ENCODE measurements at regions not wholly inside any gene's neighbourhood (a gene's known extent, or its start where the extent isn't known, plus 50 kb on each side); places are given as distances from the start of the nearest gene placed in this dataset.

GRCh38 chr17:72321896-72322295 lies 201.1 kb downstream of the SOX9 start:
- no peak for TF ChIP-seq CTCF (IDR thresholded peaks at IDR 0.05)
- no peak for TF ChIP-seq POLR2A (IDR thresholded peaks at IDR 0.05)

Measured in vagina (tissue), 2 donors.